ENCODE measurements at regions not wholly inside any gene's neighbourhood (a gene's known extent, or its start where the extent isn't known, plus 50 kb on each side); places are given as distances from the start of the nearest gene placed in this dataset.
"Not testable (repeated sequence)": the region's sequence is repeated elsewhere in the genome, so short reads cannot be mapped to it uniquely, and the experiment has no call there.

GRCh38 chr4:27075603-27076002 is 215.0 kb downstream of the STIM2 start:
- DNase-seq (ENCODE audit: low read depth in 2 of 2): not testable (repeated sequence)

- DNase-seq (ENCODE audit: low read depth in 2 of 2): no peak
These were observed 218.4 kb downstream of the STIM2 start for GRCh38 chr4:27078934-27079455.

GRCh38 chr4:27081675-27082586 is 221.3 kb downstream of the STIM2 start:
- DNase-seq (ENCODE audit: low read depth in 2 of 2): no peak

GRCh38 chr4:27082776-27083175 is 222.1 kb downstream of the STIM2 start:
- no peak for DNase-seq (ENCODE audit: low read depth in 2 of 2)

- DNase-seq (ENCODE audit: low read depth in 2 of 2): no peak
These were observed 224.2 kb downstream of the STIM2 start for GRCh38 chr4:27084685-27085361.

GRCh38 chr4:27085396-27085795 is 224.8 kb downstream of the STIM2 start:
- no peak for DNase-seq (ENCODE audit: low read depth in 2 of 2)

- DNase-seq (ENCODE audit: low read depth in 2 of 2): no peak
These were observed 226.8 kb downstream of the STIM2 start for GRCh38 chr4:27087306-27088045.

- DNase-seq (ENCODE audit: low read depth in 2 of 2): no peak
These were observed 227.8 kb downstream of the STIM2 start for GRCh38 chr4:27088491-27088890.

- no peak for DNase-seq (ENCODE audit: low read depth in 2 of 2)
These were observed 228.5 kb downstream of the STIM2 start for GRCh38 chr4:27089186-27089585.

GRCh38 chr4:27090406-27090805 is 229.8 kb downstream of the STIM2 start:
- DNase-seq (ENCODE audit: low read depth in 2 of 2): no peak

GRCh38 chr4:27094224-27094623 is 233.6 kb downstream of the STIM2 start:
- no peak for DNase-seq (ENCODE audit: low read depth in 2 of 2)

GRCh38 chr4:27094783-27095182 is 234.1 kb downstream of the STIM2 start:
- DNase-seq (ENCODE audit: low read depth in 2 of 2): no peak

GRCh38 chr4:27096142-27096824 is 235.6 kb downstream of the STIM2 start:
- DNase-seq (ENCODE audit: low read depth in 2 of 2): no peak

- no peak for DNase-seq (ENCODE audit: low read depth in 2 of 2)
These were observed 237.4 kb downstream of the STIM2 start for GRCh38 chr4:27098034-27098433.

- no peak for DNase-seq (ENCODE audit: low read depth in 2 of 2)
These were observed 240.1 kb downstream of the STIM2 start for GRCh38 chr4:27100713-27101112.

- no peak for DNase-seq (ENCODE audit: low read depth in 2 of 2)
These were observed 240.5 kb downstream of the STIM2 start for GRCh38 chr4:27101126-27101525.

GRCh38 chr4:27101561-27101960 is 240.9 kb downstream of the STIM2 start:
- DNase-seq (ENCODE audit: low read depth in 2 of 2): no peak

- DNase-seq (ENCODE audit: low read depth in 2 of 2): no peak
These were observed 251.0 kb downstream of the STIM2 start for GRCh38 chr4:27111627-27112026.

GRCh38 chr4:27112587-27112986 is 251.9 kb downstream of the STIM2 start:
- no peak for DNase-seq (ENCODE audit: low read depth in 2 of 2)

- no peak for DNase-seq (ENCODE audit: low read depth in 2 of 2)
These were observed 254.6 kb downstream of the STIM2 start for GRCh38 chr4:27115221-27115620.

- DNase-seq (ENCODE audit: low read depth in 2 of 2): no peak
These were observed 256.8 kb downstream of the STIM2 start for GRCh38 chr4:27117453-27117852.

- no peak for DNase-seq (ENCODE audit: low read depth in 2 of 2)
These were observed 258.6 kb downstream of the STIM2 start for GRCh38 chr4:27119239-27119638.

Data from fibroblast of skin of left quadriceps (primary cell).